Activated CD8-positive, alpha-beta memory T cell treated with anti-CD3 and anti-CD28 coated beads, Interleukin-2, amount 50 U/mL, for 1 hour (primary cell): ENCODE measurements at regions not wholly inside any gene's neighbourhood (a gene's known extent, or its start where the extent isn't known, plus 50 kb on each side); places are given as distances from the start of the nearest gene placed in this dataset.

Experiments
- DNase-seq: peaks from one replicate; pipeline ENCODE4 v3.0.0-alpha.2; 2020; ENCODE audit errors: extremely low read depth

DNA sequence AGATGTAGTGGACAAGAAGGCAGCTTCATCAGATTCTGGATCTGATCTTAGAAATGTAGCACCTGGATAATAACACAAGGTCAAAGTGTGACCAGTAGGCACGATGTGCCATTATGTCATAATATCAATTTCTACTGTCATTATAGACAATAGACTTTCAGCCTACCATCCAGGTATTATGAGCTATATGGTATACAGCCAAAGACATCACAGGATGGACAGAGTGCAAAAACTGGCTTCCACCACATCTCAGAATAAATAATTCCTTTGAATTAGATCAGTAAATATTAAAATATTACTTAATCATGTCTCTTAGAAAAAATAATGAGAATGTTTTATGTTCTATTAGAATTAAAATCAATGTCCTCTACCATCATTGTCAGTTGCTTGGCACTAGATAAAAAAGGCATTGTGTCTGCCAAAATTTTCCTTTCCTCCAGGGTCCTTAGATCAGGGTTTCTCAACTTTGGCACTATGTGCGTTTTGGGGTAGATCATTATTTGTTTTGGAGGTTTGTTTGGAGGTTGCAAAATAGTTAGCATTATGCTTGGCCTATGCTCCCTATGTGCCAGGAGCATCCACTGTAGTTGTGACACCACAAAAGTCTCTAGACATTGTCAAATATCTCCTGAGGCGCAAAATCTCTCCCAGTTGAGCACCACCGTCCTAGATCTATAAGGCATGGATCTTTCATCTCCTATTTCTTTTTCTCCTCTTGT lies 86.7 kb upstream of the NRIP1 start:
- no peak for DNase-seq

DNA sequence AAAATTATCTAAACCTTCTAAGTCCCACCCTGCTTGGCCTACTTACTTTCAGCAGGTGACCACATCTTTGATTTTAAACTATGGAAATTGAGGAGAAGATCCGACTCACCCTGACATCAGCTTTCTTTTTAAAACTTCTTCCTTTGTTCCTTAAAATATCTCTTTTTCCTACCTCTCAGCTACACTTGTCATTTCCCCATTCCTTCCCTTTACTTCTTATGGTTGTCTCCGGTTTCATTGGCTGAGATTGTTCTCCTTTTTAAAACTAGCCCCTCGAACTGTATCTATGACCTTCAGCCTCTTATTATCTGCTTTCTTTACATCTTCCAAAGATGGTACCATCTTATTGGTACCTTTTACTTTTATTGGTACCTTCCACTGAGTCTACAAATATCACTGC lies 87.8 kb upstream of the NRIP1 start:
- DNase-seq: no peak

DNA sequence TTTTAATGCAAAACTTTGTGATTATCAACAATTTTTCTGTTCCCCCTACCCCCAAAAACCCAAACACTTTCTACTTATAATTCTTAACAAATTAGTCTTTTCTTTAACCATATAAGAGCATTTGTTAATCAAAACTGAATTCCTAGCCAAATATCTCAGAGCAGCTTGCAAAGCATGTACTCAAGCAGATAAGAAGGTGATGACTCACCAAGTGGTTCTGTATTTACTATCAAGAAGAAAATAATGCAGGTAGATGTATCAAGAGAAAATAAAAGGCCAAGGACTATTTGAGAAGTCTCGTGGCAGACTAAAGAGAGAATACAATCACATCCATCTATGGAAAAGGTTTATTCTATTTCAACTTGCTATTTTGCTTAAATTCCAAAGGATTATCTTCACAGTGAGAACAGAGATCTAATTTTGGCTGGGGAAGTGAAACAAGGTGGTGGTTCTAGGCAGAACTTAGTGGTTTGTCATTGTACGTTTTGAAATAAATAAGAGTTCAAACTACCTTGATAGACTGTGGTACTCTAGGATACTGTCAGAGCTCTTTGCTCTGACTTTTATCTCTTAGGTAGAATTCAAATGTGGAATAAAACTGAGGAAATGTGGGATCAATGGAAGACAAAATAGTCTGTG lies 94.7 kb upstream of the NRIP1 start:
- DNase-seq: no peak

DNA sequence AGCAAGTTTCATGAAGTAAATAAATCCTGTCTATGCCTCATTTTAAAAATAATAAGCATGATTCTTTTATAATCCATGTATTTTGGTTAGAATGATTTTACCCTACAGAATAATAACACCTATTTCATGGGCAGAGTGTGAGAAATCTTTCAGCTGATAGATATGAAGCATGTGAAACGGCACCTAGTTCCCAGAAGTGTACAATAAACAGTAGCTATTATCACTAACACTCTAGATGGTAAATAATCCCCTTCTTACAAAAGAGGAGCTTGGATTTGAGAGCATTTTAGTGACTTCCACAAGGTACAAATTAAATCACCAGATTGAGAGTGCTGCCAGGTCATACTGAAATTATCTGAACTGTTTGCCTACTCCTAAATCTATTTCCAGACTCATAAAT lies 95.3 kb upstream of the NRIP1 start:
- DNase-seq: no peak

DNA sequence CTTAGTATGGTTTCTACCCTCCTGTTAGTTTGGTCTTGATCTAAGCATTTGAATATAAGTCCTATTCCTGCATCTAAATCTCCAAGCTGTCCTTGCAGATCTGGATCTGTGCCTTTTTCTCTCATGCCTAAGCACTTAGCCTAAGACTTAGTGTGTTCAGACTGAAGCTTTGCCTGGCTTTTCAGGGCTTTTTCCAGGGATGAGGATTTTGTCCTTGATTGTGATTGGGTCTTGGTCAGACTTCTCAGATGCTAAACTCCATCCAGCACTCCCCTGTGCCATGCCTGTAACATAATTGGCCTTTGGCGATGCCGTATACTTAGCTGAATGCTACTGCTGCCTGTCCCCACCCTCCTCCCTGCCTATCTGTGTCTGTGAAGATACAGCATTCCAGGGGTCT lies 98.1 kb upstream of the NRIP1 start:
- DNase-seq: no peak

DNA sequence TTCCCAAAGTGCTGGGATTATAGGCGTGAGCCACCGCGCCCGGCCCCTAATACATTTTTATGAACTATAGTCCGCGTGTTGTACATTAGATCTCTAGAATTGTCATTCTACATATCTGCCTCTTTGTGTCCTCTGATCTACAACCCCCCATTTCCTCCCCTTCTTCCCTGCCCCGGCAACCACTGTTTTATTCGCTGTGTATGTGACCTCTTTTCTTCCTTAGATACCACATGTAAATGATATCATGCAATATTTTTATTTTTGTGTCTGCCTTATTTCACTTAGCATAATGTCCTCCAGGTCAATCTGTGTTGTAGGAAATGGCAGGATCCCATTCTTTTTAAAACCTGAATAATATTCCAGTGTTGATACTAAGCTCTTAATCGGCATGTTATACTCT lies 99.5 kb upstream of the NRIP1 start:
- DNase-seq: no peak

DNA sequence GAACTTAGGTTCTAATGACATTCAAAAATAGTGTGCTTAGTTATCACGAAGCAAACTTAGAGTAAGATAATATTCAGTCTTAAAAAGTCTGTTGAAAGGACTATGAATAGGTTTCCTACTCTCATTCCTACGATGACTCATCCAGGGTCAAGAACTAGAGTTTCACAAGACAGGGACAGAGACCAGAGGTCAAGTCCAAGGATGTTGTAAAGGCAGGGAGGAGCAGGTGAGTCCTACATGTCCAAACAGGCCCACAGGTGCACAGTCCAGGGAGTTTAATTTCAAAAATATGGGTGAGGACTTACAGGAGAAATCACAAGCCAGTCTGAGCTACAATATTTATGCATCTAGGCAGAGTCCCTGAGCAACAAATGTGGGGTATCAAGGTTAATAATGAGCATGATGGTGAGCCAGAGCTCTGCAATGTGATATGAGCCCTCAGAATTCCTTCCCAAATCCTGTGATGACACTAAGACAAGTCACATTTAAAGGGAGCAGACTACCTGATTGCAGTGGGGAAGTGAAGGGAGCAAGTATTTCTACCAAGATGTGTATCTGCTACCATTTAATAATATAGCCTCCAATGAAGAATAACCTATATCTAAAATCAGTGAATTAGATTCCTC lies 100.0 kb upstream of the NRIP1 start:
- no peak for DNase-seq

DNA sequence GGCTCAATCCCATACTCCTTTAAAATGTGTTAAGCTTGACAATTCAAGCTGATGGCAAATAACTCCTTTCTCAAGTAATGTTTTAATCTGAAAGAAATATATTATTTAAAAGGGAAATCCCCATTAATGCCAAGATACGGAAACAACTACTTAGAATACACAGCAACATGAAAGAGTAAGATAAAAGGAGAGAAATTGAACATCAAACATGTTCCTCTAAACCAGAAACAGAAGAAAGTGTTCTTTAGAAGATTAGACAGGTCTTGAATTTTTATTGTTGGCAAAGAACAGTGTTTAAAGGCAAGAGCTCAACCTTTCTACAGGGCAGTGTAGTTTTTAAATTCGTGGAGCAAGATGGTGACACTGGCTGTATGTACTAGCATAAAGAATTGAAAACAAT lies 105.8 kb upstream of the NRIP1 start:
- no peak for DNase-seq

DNA sequence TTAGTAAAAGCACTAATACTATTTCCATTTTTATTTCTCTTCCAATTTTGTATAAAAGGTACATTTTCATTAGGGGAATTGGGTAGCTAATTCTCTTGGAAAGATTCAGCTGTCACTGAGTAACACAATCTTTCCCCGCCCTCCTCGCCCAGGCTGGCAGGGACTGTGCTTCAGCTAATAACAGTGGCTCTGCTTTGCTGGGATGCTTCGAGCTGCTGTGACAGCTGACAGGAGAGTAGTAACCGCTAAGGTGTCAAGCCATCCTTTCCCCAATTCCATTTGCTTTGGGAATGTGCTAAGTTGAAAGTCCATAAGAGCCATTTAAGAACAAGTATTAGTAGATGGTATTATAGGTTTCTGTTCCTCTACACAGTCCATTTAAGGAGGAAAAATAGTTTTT lies 106.7 kb upstream of the NRIP1 start:
- DNase-seq: no peak

DNA sequence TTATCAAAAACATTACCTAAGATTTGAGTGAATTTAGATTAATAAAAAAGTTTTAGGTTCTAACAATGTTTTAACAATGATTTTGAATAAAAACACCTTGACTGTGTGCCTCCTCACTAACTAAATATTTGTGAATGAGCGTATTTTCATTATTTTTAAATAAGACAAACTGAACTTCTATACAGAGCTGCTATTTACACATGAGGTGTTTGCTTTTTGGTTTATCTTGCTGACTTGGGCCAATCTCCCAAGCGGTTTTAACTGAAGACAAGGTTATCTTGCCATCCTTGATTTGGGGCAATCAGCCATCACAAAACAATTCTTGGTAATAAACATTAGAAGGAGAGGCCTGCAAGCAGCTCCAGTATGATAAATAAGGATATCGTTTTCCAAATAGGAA lies 108.2 kb upstream of the NRIP1 start:
- no peak for DNase-seq

DNA sequence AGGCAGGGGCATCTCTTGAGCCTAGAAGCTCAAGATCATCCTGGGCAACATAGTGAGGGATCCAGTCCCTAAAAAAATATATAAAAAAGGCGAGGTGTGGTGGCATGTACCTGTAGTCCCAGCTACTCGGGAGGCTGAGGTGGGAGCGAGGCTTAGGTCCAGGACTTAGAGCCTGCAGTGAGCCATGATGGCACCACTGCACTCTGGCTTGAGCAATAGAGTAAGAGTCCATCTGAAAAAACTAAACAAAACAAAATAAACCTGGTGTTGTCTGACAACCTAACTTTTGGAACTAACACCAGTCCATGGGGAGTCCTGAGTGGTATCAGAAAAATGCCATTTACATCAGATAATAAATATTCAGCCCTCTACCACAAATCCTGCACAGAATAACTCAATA lies 110.1 kb upstream of the NRIP1 start:
- DNase-seq: no peak

DNA sequence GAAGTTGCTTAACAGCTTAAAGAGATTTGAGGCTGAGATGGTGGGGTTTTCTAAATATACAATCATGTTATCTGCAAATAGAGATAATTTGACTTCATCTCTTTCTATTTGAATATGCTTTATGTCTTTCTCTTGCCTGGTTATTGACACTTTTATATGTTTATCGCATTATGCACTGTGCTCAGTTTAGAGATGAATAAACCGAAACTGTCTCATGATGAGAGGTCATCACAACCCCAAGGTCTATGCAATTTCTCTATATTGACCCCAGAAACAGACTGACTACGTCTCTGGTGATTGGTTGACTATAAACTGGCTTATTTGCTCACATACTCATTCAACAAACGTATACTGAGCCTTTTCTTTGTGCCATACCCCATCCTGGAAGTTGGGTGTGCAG lies 117.9 kb upstream of the NRIP1 start:
- no peak for DNase-seq

DNA sequence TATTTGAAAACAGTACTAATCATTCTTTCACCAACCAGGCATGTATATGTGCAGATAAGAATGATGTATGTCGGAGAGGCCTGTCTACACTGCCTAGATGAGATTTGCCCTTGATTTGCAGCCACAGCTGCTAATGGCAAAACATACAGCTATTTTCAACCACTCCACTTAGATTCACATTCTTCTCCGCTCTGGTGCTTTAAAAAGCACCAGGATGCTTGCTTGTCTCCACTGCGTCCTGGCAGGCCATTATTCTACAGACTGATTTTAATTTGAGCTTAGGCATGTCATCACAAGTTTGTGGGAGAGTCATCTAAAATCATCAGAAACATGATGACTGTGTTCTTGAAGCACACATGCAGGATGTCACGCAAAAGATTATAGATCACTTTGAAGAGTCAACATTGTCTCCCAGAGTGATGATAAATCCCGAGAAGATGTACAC lies 119.0 kb upstream of the NRIP1 start:
- no peak for DNase-seq

DNA sequence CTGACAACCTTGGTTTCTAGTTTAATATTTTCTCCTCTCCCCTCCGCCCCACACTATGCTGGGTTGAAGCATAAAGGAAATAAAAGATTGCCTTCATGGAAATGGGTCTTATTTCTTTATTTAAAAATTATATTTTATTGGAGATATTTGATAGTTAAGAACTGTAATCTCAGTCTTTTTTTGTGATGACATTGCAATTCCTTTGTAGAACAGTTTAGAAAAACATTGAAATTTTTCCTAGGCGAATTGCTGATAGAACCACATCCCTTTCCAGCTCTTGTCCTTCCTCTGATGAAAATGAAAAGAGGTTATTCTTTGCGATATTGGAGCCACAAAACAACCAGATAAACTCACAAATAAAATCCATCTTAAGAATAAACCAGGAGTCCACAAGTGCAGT lies 125.6 kb upstream of the NRIP1 start:
- no peak for DNase-seq

DNA sequence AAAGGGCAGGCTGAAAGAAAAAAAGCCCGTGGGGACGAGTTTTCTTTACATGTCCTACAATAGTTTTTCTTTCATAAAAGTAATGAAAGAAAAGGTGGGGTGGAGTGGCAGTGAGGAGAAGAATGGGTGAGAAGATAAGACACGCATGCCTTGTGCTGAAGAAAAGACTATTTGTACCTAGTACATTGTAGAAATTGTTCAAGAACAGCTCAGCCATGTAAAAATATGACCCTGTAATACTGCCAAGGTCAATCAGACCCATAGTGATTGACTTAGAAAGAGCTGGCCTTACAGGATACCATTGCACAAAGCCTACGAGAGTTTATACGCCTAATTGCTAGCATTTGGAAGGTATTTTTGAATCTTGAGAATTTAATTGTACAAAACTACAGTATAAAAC lies 126.0 kb upstream of the NRIP1 start:
- DNase-seq: no peak

DNA sequence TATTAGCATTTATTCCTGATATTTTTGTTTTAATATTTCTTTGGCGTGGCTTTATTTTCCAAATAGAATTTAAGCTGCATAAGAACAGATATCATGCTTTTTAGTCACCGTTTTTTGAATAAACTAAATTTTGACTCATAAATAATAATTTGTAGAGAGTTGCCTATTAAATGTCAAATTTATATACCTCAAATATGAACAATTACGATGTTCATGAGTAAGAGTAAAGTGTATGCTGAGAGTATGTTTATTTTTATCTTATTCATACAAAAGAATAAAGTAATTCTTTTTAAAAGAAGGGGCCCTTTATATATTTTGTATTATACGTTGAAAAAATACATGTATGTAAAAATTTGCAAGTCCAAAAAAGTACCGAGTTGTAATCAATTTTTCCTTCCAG lies 126.5 kb upstream of the NRIP1 start:
- no peak for DNase-seq

DNA sequence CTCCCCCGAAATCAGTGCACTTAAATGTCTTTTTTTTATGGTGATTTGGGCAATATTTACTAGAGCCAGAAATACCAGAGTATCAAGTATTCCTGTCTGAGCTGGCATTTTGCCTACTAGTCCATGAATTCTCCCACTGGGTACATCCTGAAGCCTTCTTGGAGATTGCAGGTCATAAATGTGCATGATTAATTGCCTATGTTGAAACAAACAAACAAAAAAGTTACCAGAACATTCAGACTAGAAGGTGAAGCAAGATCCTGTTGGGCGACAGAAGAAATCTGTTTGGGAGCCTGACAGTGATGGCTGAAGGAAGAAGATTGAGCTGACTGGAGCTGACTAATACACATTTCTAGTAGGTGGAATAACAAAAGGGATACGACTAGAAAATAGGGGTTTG lies 127.4 kb upstream of the NRIP1 start:
- no peak for DNase-seq

DNA sequence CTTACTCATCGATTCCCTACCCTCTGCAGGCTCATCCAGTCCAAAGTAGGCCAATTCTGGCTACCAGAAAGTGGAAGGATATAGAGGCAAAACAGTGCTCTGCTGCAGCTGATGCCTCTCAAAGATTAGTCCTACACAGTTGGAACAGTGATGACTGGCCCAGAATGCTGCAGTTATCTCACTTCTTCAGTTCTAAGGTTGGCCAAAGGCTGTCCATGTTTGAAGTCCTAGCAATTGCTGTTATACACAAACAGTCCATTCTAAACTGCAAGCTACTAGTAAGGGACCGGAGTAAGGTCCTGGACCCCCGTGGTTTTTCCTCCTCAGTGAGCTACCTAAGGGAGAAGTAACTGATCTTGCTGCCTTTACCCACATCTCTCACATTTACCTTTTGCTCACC lies 129.1 kb upstream of the NRIP1 start:
- DNase-seq: no peak

DNA sequence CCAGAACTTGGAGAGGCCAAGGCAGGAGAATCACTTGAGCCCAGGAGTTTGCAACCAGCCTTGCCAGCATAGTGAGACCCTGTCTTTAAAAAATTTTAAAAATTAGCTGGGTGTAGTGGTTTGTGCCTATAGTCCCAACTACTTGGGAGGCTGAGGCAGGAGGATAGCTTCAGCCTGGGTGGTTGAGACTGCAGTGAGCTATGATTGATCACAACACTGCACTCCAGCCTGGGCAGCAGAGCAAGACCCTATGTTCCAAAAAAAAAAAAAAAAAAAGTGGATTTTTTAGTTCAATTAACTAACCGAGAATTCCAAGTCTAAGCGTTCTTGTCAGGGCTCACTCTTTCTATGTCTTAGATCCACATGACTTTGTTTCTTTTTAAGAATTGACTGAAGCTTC lies 130.3 kb upstream of the NRIP1 start:
- DNase-seq: no peak

DNA sequence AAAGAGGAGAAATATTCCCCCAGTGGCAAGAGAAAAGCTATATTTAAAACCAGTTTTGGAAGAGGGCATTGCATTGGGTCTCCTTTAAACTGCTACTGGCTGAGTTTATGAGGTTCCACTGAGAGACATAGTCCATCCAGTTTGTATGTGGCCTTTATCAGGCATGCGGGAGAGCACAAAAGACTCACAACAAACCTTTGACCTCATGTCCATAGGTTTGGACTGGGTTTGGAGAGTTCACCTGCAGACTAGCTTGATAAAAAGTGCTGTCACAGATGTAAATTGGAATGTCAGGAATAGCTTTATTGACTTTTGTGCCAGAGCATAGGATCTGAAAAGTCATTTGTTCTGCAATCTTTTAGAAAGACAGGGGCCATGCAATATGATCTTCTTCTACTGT lies 131.0 kb upstream of the NRIP1 start:
- no peak for DNase-seq

DNA sequence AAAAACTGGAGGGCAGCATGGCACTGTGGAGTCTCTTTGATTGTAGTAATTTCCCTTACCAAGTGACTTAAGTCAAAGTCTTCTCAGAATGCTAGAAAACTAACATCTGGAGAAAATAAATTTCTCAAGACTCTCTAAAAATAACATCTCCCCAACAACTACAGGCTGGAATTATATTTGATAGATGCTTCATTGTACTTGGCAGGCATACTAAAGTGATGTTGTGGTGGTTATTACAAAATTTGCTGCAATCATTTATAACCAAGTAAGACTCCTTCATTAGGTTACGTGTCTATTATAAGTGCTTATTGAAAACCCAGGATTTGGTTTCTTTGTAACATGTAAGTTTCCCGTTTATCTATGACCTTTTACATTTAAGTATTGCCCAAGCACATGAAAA lies 132.9 kb upstream of the NRIP1 start:
- no peak for DNase-seq

DNA sequence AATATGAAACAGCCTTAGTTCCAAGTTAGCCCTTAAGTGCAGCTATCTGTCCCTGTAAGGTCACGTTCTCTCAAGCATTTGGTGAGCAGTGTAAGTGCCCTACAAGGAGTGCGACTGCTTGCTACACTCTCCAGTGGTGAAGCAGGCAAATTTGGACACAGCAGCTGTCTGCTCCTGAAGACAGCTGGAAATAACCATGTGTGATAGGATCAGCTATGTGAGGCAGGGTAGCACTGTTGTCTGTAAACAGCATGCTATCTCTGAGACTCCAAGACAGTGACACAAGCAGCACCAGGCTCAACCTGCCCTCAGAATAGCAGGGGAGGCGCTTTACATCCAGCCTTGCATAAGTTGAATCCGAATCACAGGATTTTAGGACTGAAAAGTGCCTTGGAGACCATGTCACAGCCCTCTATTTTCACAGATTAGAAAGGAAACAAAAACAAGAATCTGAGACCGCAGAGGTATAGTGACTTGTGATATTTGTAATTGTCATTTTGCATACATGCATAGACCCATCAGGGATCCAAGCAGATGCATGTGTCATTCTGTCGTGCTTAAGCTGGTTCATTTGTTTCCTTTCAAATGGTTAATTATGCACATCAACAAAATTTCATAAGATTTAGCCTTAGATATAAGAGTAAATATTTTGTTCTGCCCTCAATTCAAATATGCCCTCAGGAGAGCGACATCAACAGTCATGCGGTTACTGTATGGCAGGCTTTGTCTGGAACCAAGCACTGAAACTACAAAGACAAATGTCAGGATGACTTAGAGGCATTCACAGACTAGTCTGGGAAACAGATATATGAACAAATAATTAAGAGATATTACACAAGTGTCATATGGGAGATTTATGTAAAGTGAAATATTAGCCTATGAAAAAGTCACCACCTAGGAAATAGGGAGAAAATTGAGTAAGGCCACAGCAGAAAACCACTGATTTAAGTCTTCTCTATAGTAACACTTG lies 134.9 kb upstream of the NRIP1 start:
- no peak for DNase-seq
